HepG2 (cell line): ENCODE measurements at regions not wholly inside any gene's neighbourhood (a gene's known extent, or its start where the extent isn't known, plus 50 kb on each side); places are given as distances from the start of the nearest gene placed in this dataset.

Source experiments
- ATAC-seq: fragments of 200-7000 bp; cut with Tn5 transposase; 3 replicates; pipeline ENCODE4 v1.9.1; 2020; ENCODE audit warnings: mild to moderate bottlenecking, moderate library complexity
- BruUV-seq: library from RNA; stranded (reverse); fragments of 400-500 nt; replicated peaks from 2 replicates; lab custom pipeline; 2021; lab: Mats Ljungman, UMichigan
- CTCF ChIA-PET: fragments of 300-600 bp; formaldehyde crosslinking; extraction: SDS; loops from one replicate; lab custom pipeline; 2021; ENCODE audit warnings: low total read pairs, inconsistent platforms, low intra/inter-chr PET ratio; lab: Yijun Ruan, JAX
- POLR2A ChIA-PET: fragments of 350-600 bp; sonication (Branson Sonifier 250); formaldehyde crosslinking; loops from one replicate; lab custom pipeline; 2020; ENCODE audit warnings: antibody characterized with exemption, inconsistent platforms; lab: Yijun Ruan, JAX
- DNase-seq: peaks from one replicate; pipeline ENCODE4 v3.0.0-alpha.2; 2015; ENCODE audit warnings: low spot score
- FAIRE-seq: peaks from 3 replicates; lab custom pipeline; 2011; peaks lifted over from hg19 to GRCh38; lab: Jason Lieb, UNC
- H2AFZ ChIP-seq: one replicate; pipeline ENCODE4 v1.6.1; 2011; ENCODE audit warnings: low read length, inconsistent platforms
- H3K27ac ChIP-seq: fragments of 300-600 bp; 3 replicates; pipeline ENCODE4 v1.8.0; 2011; ENCODE audit warnings: mixed run types, mild to moderate bottlenecking, mixed read lengths, low read length, inconsistent platforms; ENCODE audit not compliant: insufficient read depth; ENCODE audit errors: extremely low read length
- H3K27me3 ChIP-seq, 2 experiments: fragments of 200-600 bp in 1 of 2; 2 replicates in 1 of 2; 3 replicates in 1 of 2; pipeline versions ENCODE4 v1.6.0 to v1.8.0; 2011; ENCODE audit warnings: low read length in 2 of 2, mild to moderate bottlenecking in 2 of 2, moderate library complexity in 2 of 2, inconsistent platforms in 1 of 2; ENCODE audit not compliant: insufficient read depth in 2 of 2, control insufficient read depth in 1 of 2
- H3K36me3 ChIP-seq, 2 experiments: fragments of 200-600 bp in 1 of 2; replicated peaks in 1 of 2; 2 replicates in 1 of 2; 3 replicates in 1 of 2; pipeline versions ENCODE4 v1.5.1 to v1.8.0; 2011; ENCODE audit warnings: low read length in 2 of 2, inconsistent platforms in 1 of 2; ENCODE audit not compliant: insufficient read depth in 2 of 2, control insufficient read depth in 1 of 2
- H3K4me1 ChIP-seq: 2 replicates; pipeline ENCODE4 v1.5.1; 2012; ENCODE audit warnings: low read length, inconsistent platforms; ENCODE audit not compliant: insufficient read depth
- H3K4me2 ChIP-seq: 2 replicates; pipeline ENCODE4 v1.6.0; 2011; ENCODE audit warnings: low read depth, low read length, inconsistent platforms
- H3K4me3 ChIP-seq, 3 experiments: fragments of 200-600 bp in 1 of 3; sonication (generic), shearing (Covaris generic) in 1 of 3; replicated peaks in 1 of 3; 2 replicates each; pipeline ENCODE4 v1.5.1; 2011 to 2016; ENCODE audit warnings: low read length in 3 of 3, inconsistent platforms in 2 of 3, low read depth in 2 of 3, mild to moderate bottlenecking in 2 of 3, control low read depth in 1 of 3, mixed read lengths in 1 of 3; ENCODE audit not compliant: insufficient read depth in 1 of 3
- H3K79me2 ChIP-seq: one replicate; pipeline ENCODE4 v1.6.1; 2011; ENCODE audit warnings: low read length, inconsistent platforms; ENCODE audit not compliant: insufficient read depth
- H3K9ac ChIP-seq: 2 replicates; pipeline ENCODE4 v1.6.0; 2011; ENCODE audit warnings: mild to moderate bottlenecking, low read depth, low read length, inconsistent platforms; ENCODE audit not compliant: insufficient read depth
- H3K9me3 ChIP-seq: 2 replicates; pipeline ENCODE4 v1.5.1; 2012; ENCODE audit warnings: mild to moderate bottlenecking, low read length
- H4K20me1 ChIP-seq: 2 replicates; pipeline ENCODE4 v1.6.0; 2011; ENCODE audit warnings: inconsistent platforms, mild to moderate bottlenecking, low read length, moderate library complexity; ENCODE audit not compliant: insufficient read depth
- FOXK1 ChIP-seq: sonication (generic); formaldehyde crosslinking; IDR thresholded peaks from 2 replicates; pipeline ENCODE4 v1.4.0; 2020; ENCODE audit warnings: low read depth, missing genetic modification reagents, borderline replicate concordance
- IKZF5 ChIP-seq: IDR thresholded peaks from 2 replicates; pipeline ENCODE4 v1.6.1; 2018; ENCODE audit warnings: missing genetic modification reagents, mild to moderate bottlenecking, missing compliant biosample characterization
- PCBP2 ChIP-seq: fragments of 200-400 bp; formaldehyde crosslinking; optimal IDR thresholded peaks from 2 replicates; pipeline ENCODE3; 2018; ENCODE audit warnings: low read length, low read depth; ENCODE audit not compliant: poor library complexity, severe bottlenecking
- TAF1 ChIP-seq: sonication (generic); formaldehyde crosslinking; IDR thresholded peaks from 2 replicates; pipeline ENCODE4 v1.4.0; 2020; ENCODE audit warnings: missing genetic modification reagents
- ZC3H13 ChIP-seq: sonication (generic); formaldehyde crosslinking; IDR thresholded peaks from 2 replicates; pipeline ENCODE4 v1.8.1; 2023; ENCODE audit warnings: mild to moderate bottlenecking, missing genetic modification reagents, moderate library complexity
- ZMAT5 ChIP-seq: sonication (generic); formaldehyde crosslinking; IDR thresholded peaks from 2 replicates; pipeline ENCODE4 v1.5.0; 2020; ENCODE audit warnings: mild to moderate bottlenecking, low read depth, missing genetic modification reagents, borderline replicate concordance
- ZNF383 ChIP-seq: sonication (generic); formaldehyde crosslinking; IDR thresholded peaks from 2 replicates; pipeline ENCODE4 v1.4.0; 2020; ENCODE audit warnings: missing genetic modification reagents, mild to moderate bottlenecking, borderline replicate concordance
- ZNF503 ChIP-seq: sonication (generic); formaldehyde crosslinking; IDR thresholded peaks from 2 replicates; pipeline ENCODE4 v1.4.0; 2020; ENCODE audit warnings: missing genetic modification reagents
- WGBS: methylation state at CpG from one replicate; pipeline ENCODE4 v1.1.6; 2017; ENCODE audit warnings: low lambda C conversion rate; 5-methylcytosine and 5-hydroxymethylcytosine counted together
- in situ Hi-C: cut with HindIII; loops from 2 replicates; pipeline ENCODE4 v1.10.0; 2017; ENCODE audit warnings: low pct_unique_long_range_greater_than_20kb; ENCODE audit not compliant: extremely low pct_ligation_motif_present
- intact Hi-C: fragments of 100-400 bp; cut with micrococcal nuclease; formaldehyde crosslinking; loops from one replicate; pipeline ENCODE4 v1.10.0; 2022; ENCODE audit not compliant: unreplicated experiment

GRCh38 chr2:142796588-142796987 is 80.9 kb upstream of the KYNU start:
- ATAC-seq (no peak), DNase-seq (no peak), FAIRE-seq (no peak)
- no peak overlapping the region for H2AFZ ChIP-seq
- no peaks in the 10 kb centered on the region; a peak in 1 of 5 replicates for H3K27me3 ChIP-seq
- no TSS peak for BruUV-seq
- no peak overlapping the region for H3K4me2 ChIP-seq
- intact Hi-C loops: loop anchor here (1.0 kb wide), 2 partner anchors 184 to 193 kb away; no protein-coding TSS in a partner anchor
- H3K9me3 ChIP-seq: no peaks in the 10 kb centered on the region
- ChIA-PET POLR2A (no interaction called here), CTCF (interaction anchor here (1.5 to 1.9 kb wide), 2 partner anchors 185 to 192 kb away, joined by 4 to 7 read pairs; no protein-coding TSS in a partner anchor)
- 70% methylated on average over 1 of the region's 1 CpG for WGBS
- no peak overlapping the region for H3K27ac ChIP-seq
- TF ChIP-seq FOXK1 (CRISPR knock-in tag) (no peak), ZNF503 (no peak), ZNF383 (CRISPR knock-in tag) (no peak), PCBP2 (no peak), ZMAT5 (no peak), TAF1 (CRISPR knock-in tag) (no peak), ZC3H13 (no peak), IKZF5 (CRISPR knock-in tag) (no peak)
- no peaks in the 10 kb centered on the region for H4K20me1 ChIP-seq
- H3K4me1 ChIP-seq: no peaks in the 10 kb centered on the region
- no peaks in the 10 kb centered on the region for H3K79me2 ChIP-seq
- H3K36me3 ChIP-seq: no peaks in the 10 kb centered on the region
- H3K9ac ChIP-seq: no peak overlapping the region
- in situ Hi-C loops: loop anchor here (5.0 kb wide), 1 partner anchor 186 kb away; no protein-coding TSS in a partner anchor
- no peak overlapping the region for H3K4me3 ChIP-seq
